CD4-positive, alpha-beta T cell treated with Interleukin-17A for 4 hours (primary cell): ENCODE measurements at regions not wholly inside any gene's neighbourhood (a gene's known extent, or its start where the extent isn't known, plus 50 kb on each side); places are given as distances from the start of the nearest gene placed in this dataset.
"Not testable (repeated sequence)": the region's sequence is repeated elsewhere in the genome, so short reads cannot be mapped to it uniquely, and the experiment has no call there.

Source experiments
- DNase-seq: peaks from one replicate; pipeline ENCODE4 v3.0.0-alpha.2; 2020; ENCODE audit warnings: mixed read lengths

DNA sequence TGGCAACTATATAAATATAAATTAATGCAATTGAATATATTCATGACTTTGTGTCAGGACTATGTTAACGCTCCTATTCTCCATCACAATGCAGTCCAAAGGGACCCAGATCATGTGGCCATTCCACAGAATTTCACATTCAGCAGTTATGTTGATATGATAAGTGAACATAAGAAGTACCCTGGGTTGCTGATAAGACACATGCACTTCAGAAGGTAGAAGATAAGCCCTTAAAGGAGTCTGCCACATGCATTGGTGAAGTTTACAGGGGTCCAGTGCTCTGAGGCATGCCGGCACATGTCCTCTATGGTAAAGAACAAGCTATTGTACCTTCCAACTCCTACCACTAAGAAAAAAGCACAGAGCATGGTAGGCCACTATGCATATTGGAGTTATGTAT is 76.4 kb downstream of the PHAX start:
- DNase-seq = no peak

DNA sequence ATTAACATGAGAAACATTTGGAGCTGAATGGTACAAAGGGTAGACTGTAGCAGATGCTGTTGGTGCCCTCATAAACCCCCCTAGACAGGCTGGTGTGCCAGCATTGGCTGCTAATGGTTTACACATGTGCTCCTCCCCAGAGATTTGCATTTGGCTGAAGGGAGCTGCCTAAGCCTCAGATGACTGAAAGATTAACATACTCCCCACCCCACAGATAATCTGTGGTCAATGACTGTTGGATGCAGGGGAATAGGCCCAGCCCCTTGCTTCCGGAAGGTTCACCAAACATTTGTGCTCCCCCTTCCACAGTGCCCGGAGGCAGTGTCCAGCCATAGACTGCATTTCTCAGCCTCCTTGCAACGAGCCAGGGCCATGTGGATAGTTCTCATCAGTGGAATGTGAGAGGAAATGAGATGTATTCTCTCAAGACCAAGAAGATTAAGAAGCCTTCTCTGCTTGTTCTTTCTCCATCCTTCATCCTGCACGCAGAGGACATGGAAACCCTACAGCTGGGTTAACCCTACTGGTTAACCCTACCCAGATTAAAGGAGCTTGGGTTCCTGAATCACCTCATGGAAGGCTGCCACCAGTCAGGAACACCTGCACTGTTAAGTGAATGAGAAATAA is 79.6 kb downstream of the PHAX start:
- DNase-seq = no peak

DNA sequence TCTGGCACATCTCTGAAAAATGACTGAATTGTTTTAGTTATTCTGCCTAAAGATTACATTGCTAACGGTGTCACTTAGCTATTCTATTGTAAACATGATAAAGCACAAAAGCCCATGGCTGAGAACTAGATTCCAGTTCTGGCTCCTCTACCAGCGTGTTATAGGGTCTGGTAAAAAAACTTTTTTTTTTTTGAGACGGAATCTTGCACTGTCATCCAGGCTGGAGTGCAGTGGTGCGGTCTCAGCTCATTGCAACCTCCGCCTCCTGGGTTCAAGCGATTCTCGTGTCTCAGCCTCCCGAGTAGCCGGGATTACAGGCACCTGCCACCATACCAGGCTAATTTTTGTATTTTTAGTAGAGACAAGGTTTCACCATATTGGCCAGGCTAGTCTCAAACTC is 80.6 kb downstream of the PHAX start:
- DNase-seq = not testable (repeated sequence)

DNA sequence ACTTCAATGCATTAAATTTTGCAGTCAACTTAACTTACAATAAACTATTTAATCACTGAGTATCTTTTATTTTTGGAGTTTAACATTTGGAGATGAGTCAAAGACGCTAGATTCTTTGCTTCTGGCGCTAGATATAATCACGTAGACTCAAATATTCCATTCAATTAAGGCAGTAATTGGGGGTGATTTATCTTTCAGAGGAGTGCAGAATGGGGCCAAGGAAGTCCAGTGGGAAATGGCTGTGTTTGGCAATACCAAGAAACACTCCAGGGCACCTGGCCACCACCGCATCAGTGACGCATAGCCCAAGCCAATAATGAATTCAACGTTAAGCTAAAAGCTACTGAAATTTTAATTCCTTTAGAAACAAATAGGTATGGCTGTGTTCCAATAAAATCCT is 81.2 kb downstream of the PHAX start:
- no peak for DNase-seq

DNA sequence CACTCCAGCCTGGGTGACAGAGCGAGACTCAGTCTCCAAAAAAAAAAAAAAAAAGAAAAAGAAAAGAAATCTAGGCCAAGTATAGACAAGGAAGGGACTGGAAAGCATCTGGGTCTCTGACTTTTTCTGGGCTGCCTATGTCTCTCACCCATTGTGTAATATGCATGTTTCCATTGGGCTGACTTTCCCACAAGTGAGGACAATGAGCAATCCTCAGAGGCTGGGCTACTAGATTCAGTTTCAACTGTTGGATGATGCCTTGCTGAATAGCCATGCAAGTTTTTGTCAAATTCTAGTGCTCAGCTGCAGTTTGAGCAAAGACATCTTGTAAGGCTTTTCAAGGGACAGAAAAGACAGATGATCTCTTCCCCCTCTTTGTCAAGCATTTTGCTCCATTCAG is 82.1 kb downstream of the PHAX start:
- no peak for DNase-seq

DNA sequence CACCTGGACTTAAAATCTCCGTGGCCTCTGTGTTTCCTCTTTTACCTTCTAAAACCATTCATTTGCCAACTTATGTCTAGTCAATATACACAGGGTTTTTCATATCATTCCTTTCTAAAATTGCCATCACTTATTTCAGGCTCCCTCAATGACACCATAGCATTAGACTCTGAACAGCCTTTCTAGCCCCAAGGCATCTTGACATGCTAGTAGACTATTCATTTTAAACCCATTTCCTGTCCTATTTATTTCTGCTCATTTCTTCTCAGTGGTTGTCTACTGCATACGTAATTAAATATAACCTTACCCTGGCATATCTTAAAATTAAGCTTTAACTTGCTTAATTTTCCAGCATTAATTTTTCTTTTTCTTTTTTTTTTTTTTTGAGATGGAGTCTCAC is 83.2 kb downstream of the PHAX start:
- DNase-seq = no peak

DNA sequence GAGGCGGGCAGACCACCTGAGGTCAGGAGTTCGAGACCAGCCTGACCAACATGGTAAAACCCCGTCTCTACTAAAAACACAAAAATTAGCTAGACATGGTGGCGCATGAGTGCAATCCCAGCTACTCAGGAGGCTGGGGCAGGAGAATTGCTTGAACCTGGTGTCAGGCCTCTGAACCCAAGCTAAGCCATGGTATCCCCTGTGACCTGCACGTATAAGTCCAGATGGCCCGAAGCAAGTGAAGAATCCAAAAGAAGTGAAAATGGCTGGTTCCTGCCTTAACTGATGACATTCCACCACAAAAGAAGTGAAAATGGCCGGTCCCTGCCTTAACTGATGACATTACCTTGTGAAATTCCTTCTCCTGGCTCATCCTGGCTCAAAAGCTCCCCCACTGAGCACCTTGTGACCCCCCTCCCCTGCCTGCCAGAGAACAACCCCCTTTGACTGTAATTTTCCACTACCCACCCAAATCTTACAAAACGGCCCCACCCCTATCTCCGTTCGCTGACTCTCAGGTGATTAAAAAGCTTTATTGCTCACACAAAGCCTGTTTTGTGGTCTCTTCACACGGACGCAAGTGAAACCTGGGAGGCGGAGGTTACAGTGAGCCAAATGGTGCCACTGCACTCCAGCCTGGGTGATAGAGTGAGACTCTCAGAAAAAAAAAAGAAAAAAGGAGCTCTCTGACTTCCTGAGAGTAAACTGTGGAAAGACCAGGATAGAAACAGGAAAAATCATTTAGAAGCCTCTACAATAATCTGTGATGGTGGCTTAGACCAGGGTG is 84.1 kb downstream of the PHAX start:
- peak; percentile 51 for DNase-seq

DNA sequence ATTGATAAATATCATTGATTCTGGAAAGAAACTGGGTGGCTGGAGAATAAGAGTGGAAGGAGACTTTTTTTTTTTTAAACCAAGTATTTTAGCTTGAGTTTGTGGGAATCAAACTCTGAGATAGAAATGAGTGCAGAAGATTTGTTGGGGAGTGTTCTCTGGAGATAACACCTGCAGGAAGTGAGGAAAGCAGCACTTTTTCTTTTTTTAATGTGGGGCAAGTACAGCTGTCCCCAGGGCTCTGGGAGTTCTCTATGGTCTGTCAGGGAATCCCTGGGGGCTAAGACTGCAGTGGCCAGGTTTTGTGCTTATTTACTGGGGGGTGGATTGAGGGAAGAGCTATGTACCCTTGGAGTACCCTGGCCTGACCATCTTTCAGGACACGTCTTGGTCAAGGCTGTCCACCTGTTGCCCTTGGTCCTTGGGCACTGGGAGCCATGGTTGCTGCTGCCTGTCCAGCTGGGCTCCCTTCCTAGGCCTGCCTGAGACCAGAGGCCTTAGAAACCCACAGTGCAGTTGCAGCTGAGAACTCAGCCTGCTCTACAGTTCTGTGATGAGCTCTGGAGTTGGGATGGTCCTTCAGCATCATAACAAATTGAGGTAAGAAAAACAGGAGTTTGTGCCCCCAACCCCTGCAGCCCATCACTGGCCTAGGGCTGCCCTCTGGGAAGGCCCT is 85.8 kb downstream of the PHAX start:
- DNase-seq = no peak

DNA sequence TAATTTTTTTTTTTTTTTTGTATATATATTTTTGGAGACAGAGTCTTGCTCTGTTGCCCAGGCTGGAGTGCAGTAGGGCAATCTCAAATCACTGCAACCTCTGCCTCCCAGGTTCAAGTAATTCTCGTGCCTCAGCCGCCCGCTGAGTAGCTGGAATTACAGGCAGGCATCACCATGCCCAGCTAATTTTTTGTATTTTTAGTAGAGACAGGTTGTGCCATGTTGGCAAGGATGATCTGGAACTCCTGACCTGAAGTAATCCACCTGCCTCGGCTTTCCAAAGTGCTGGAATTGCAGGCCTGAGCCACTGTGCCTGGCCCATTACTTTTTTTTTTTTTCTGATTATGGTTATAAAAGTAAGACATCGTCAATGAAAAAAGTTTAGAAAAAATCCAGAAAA is 84.0 kb upstream of the LMNB1 start:
- no peak for DNase-seq

DNA sequence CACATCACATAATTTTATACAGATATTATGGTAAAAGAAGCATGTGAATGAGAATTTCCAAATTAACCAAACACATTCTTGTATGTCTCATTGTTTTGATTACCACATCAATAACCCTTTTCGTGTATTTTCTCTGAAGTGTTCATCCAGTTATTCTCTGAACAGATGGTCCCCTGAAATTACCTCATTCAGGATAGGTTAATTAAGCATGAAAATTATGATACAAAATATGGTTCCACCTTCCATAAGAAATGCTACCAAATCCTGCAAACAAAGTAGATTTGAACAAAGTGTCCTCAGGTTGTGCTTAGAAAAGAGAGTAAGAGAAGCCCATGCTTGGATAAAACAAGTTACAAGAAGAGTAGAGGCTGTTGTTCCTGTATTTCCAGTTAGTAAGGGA is 83.1 kb upstream of the LMNB1 start:
- no peak for DNase-seq

DNA sequence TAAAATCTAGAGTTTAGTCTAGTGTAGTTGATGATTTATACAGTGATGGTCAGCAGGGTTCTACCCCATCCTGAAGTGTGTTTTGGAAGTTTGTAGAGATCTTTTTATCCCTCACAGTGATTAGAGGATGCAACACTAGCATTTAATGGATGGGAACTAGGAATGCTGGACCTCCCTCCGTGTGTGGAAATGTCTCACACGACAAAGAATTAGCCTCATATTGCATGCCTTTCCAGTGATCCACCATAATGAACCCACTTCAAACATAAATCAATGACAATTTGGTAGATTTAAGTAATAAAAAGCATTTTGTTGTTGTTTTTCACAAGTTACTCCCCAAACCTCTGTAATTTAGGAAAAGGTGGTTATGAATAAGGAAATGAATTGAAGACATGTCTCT is 82.5 kb upstream of the LMNB1 start:
- no peak for DNase-seq

DNA sequence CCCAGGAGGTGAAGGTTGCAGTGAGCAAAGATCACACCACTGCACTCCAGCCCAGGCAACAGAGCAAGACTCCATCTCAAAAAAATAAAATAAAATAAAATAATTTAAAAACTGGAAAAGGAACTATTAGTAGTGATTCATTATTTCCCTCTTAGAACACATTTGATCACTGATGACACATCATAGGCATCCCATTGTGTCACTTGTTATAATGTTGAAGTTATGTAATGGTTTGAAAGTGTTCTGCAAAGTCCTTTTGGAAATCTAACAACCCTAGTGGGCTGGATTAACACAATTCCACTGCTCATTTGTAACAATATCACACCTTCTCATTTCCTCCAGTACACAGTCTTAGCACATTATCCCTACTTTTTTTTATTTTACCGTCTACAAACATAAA is 81.8 kb upstream of the LMNB1 start:
- DNase-seq = no peak

DNA sequence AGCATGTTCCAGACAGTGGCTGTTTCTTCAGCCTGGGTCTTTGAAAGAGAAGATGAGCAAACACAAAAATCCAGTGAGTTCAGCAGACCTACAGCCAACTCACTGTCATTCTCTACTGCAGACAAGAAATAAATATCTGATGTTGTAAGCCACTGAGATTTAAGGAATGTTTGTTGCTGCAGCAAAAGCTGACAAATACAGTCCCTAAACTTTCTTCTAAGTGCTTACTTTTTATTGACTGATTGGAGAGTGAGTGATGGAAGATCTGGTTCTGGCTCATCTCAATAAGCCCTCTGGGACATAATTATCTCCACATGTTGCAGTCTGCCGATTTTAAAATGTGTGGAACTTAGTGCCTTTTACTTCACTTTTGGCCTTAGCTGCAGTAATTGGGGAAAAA is 69.9 kb upstream of the LMNB1 start:
- no peak for DNase-seq

DNA sequence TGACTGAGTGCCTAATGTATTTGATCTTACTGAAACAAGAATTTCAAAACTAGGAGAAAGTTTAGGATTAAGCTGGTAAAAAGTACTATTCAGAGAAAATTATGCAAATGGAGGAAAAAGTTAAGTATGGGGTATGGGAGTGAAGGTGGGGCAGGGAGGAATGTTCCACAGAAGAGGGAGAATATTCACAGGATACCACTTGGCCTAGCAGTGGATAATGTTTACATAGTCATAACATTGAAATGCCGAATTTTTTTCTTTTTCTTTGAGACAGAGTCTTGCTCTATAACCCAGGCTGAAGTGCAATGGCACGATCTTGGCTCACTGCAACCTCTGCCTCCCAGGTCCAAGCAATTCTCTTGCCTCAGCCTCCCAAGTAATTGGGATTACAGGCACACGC is 61.2 kb upstream of the LMNB1 start:
- DNase-seq = no peak

DNA sequence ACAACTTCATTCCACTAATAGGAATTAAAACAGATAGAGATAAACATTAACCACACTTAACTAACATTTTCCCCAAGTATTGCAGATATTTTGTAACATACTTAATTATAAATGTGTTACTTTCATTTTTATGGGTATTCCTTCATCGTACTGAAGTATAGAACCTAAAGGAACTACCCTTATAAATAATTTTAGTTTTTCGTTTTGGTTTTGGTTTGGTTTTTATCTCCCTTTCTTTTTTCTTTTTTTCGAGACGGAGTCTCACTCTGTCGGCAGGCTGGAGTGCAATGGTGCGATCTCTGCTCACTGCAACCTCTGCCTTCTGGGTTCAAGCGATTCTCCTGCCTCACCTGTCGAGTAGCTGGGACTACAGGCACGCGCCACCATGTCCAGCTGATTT is 60.1 kb upstream of the LMNB1 start:
- no peak for DNase-seq

DNA sequence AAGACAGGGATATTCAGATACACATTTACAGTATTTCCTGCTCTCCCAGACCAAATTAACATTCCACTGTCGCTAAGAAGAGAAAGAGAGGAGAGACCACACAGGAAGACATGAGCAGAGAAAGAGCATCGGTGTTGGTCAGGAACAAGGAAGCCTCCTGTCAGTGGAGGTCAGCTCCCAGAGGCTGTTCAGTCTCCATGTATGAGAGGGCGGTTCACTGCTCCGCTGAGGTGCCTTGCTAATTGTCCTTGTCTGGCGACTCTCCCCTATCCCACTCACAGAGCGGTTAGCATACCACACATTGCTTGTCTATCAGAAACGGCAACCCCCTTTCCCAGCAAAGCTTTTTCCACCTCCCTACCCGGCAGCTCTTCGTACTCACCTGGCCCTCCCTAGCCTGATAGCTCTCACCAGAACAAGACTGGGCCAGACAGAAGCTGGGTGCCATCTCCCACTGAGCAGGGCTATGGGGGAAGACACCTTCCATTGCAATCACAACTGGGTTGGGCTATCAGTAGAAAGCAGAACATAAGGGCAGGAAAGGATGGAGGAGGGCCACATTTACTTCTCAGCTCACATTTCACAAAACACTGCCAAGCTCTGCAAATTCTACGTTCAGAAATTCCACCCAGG is 58.6 kb upstream of the LMNB1 start:
- DNase-seq = no peak

DNA sequence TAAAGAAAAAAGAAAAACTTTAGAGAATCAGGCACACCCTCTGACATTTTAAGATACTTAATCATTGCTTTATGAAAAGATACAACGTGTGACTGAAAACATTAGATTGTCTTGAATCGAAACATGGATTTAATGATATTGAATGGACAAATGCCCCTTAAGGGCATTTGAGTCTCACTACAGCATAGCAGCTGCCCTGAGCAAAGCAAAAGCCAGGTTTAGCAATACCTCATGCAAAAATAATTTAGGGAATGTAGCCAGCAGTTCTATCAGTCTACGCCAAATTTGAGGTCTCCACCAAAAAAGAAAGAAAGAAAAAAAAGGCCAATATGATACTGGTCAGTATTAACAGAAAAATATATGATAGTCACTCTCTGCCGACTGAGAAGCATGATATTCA is 56.6 kb upstream of the LMNB1 start:
- DNase-seq = no peak

DNA sequence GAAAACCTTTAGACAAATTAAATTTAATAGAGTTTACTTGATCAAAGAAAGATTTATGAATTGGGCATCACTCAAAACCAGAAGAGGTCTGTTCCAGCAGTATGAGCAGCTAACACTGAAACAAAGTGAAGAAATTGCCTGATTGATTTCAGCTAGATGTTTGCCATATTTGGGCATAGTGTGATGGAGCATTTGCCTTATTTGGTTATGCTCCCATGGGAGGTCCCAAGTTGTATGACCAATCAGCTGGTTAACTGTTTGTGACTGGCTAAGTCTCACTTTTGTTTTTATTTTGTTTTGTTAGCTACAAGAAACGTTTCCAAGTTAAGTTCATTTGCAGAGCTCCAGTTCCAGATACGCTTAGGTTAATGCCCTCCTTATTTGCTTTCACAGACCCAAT is 53.3 kb upstream of the LMNB1 start:
- no peak for DNase-seq
